ENCODE measurements at regions not wholly inside any gene's neighbourhood (a gene's known extent, or its start where the extent isn't known, plus 50 kb on each side); places are given as distances from the start of the nearest gene placed in this dataset.

GRCh38 chr10:36038316-36038955, 396.3 kb upstream of the FZD8 start:
- TF ChIP-seq CTCF (IDR thresholded peaks at IDR 0.05): no peak
- no peaks in the 10 kb centered on the region for H3K27me3 Mint-ChIP-seq (ENCODE audit: low read depth)
- peaks cover 23% of the 10 kb centered on the region for H3K4me1 Mint-ChIP-seq (ENCODE audit: low read depth)
- DNase-seq (ENCODE audit: low spot score): no peak
- peaks cover 9% of the 10 kb centered on the region for H3K9me3 Mint-ChIP-seq (ENCODE audit: low read depth)
- no peak overlapping the region for H3K4me3 Mint-ChIP-seq (ENCODE audit: unreplicated experiment)
- H3K27ac Mint-ChIP-seq (ENCODE audit: unreplicated experiment): no peak overlapping the region
- no peaks in the 10 kb centered on the region for H3K36me3 Mint-ChIP-seq (ENCODE audit: low read depth)

GRCh38 chr10:36036137-36036536, 394.0 kb upstream of the FZD8 start:
- Mint-ChIP-seq H3K27me3 (ENCODE audit: low read depth) (no peaks in the 10 kb centered on the region), H3K4me1 (ENCODE audit: low read depth) (peaks cover 23% of the 10 kb centered on the region), H3K36me3 (ENCODE audit: low read depth) (no peaks in the 10 kb centered on the region), H3K27ac (ENCODE audit: unreplicated experiment) (no peak overlapping the region), H3K4me3 (ENCODE audit: unreplicated experiment) (no peak overlapping the region), H3K9me3 (ENCODE audit: low read depth) (no peaks in the 10 kb centered on the region)
- no peak for DNase-seq (ENCODE audit: low spot score)
- no peak for TF ChIP-seq CTCF (IDR thresholded peaks at IDR 0.05)

- no peak for DNase-seq (ENCODE audit: low spot score)
- H3K27ac Mint-ChIP-seq (ENCODE audit: unreplicated experiment): no peak overlapping the region
- no peak for TF ChIP-seq CTCF (IDR thresholded peaks at IDR 0.05)
- no peaks in the 10 kb centered on the region for H3K27me3 Mint-ChIP-seq (ENCODE audit: low read depth)
- no peak overlapping the region for H3K4me3 Mint-ChIP-seq (ENCODE audit: unreplicated experiment)
- no peaks in the 10 kb centered on the region for H3K9me3 Mint-ChIP-seq (ENCODE audit: low read depth)
- H3K4me1 Mint-ChIP-seq (ENCODE audit: low read depth): peaks cover 6% of the 10 kb centered on the region
- H3K36me3 Mint-ChIP-seq (ENCODE audit: low read depth): no peaks in the 10 kb centered on the region
Measured at GRCh38 chr10:36033808-36034207, 391.7 kb upstream of the FZD8 start.

GRCh38 chr10:36030516-36030915, 388.4 kb upstream of the FZD8 start:
- TF ChIP-seq CTCF (IDR thresholded peaks at IDR 0.05): no peak
- H3K36me3 Mint-ChIP-seq (ENCODE audit: low read depth): peaks cover 3% of the 10 kb centered on the region
- no peaks in the 10 kb centered on the region for H3K27me3 Mint-ChIP-seq (ENCODE audit: low read depth)
- H3K9me3 Mint-ChIP-seq (ENCODE audit: low read depth): peaks cover 6% of the 10 kb centered on the region
- H3K4me3 Mint-ChIP-seq (ENCODE audit: unreplicated experiment): no peak overlapping the region
- H3K27ac Mint-ChIP-seq (ENCODE audit: unreplicated experiment): no peak overlapping the region
- DNase-seq (ENCODE audit: low spot score): no peak
- H3K4me1 Mint-ChIP-seq (ENCODE audit: low read depth): no peaks in the 10 kb centered on the region

- H3K27me3 Mint-ChIP-seq (ENCODE audit: low read depth): no peaks in the 10 kb centered on the region
- no peak overlapping the region for H3K27ac Mint-ChIP-seq (ENCODE audit: unreplicated experiment)
- H3K9me3 Mint-ChIP-seq (ENCODE audit: low read depth): peaks cover 10% of the 10 kb centered on the region
- TF ChIP-seq CTCF (IDR thresholded peaks at IDR 0.05): no peak
- H3K4me1 Mint-ChIP-seq (ENCODE audit: low read depth): peaks cover 11% of the 10 kb centered on the region
- H3K36me3 Mint-ChIP-seq (ENCODE audit: low read depth): peaks cover 4% of the 10 kb centered on the region
- H3K4me3 Mint-ChIP-seq (ENCODE audit: unreplicated experiment): no peak overlapping the region
- DNase-seq (ENCODE audit: low spot score): no peak
Measured at GRCh38 chr10:36026656-36027390, 384.7 kb upstream of the FZD8 start.

Measured in chondrocyte (in vitro differentiated cells).